ENCODE measurements at regions not wholly inside any gene's neighbourhood (a gene's known extent, or its start where the extent isn't known, plus 50 kb on each side); places are given as distances from the start of the nearest gene placed in this dataset.
"Not testable (repeated sequence)": the region's sequence is repeated elsewhere in the genome, so short reads cannot be mapped to it uniquely, and the experiment has no call there.

- peaks cover 16% of the 10 kb centered on the region for H3K4me1 ChIP-seq
- H3K4me3 ChIP-seq; intact Hi-C loops (cut with DNase I); H3K27me3 ChIP-seq; H3K36me3 ChIP-seq (replicated peaks in 1 of 2; ENCODE audit: insufficient read depth in 1 of 2, low read depth in 2 of 2); H3K9me3 ChIP-seq: not testable (repeated sequence)
- TF ChIP-seq CTCF (IDR thresholded peaks at IDR 0.05) (peak in 1 of 7 experiments; percentile 18), POLR2A (IDR thresholded peaks at IDR 0.05) (peak in 2 of 3 donors; percentile 21 to 36)
- ATAC-seq (peak; percentile 99), DNase-seq (peak; percentile 92 to 98 (median 97))
- WGBS, 2 donors = 23 to 29% methylated on average over 6 to 8 of the region's 8 CpGs
- peak overlapping the region; percentile 82 to 87 (median 86) for H3K27ac ChIP-seq
Observed at GRCh38 chr6:144977250-144977864, 692.2 kb downstream of the UTRN start.

GRCh38 chr6:144978208-144978607, 693.1 kb downstream of the UTRN start:
- Histone ChIP-seq H3K27ac (peak overlapping the region in 3 of 4 donors; percentile 82 to 87 (median 86)), H3K27me3 (no peaks in the 10 kb centered on the region), H3K9me3 (peaks cover 0 to 3% (median 0%) of the 10 kb centered on the region in 3 donors), H3K36me3 (replicated peaks in 1 of 2; ENCODE audit: insufficient read depth in 1 of 2, low read depth in 2 of 2) (no peaks in the 10 kb centered on the region), H3K4me3 (no peak overlapping the region), H3K4me1 (peaks cover 16% of the 10 kb centered on the region)
- intact Hi-C loops (cut with DNase I) = no loop called here
- no peak for TF ChIP-seq POLR2A (IDR thresholded peaks at IDR 0.05)
- no peak for TF ChIP-seq CTCF (IDR thresholded peaks at IDR 0.05)
- DNase-seq = no peak
- ATAC-seq = no peak

DNA sequence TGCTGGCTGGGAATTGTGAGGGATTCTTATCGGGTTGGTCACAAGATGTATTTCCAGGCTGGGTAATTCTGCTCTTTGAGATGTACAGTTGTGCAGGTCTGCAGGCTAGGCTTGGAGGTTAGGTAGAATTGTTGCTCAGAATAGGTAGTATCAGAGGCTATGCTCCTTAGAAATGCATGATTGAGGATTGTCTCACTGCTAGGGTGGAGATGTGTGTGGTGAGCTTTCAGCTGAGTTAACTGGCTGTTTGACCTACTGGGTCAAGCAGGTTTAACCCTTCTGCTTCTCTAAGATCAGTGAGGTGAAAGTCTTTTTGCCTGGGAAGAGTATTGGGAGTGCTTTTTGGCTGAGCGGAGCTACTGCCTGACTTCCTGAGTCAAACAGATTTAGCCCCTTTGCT, 701.1 kb downstream of the UTRN start:
- 94 to 95% methylated on average over 2 of the region's 2 CpGs for WGBS, 2 donors
- ATAC-seq (no peak), DNase-seq (no peak)
- intact Hi-C loops (cut with DNase I) = no loop called here
- Histone ChIP-seq H3K27ac (no peak overlapping the region), H3K4me1 (peaks cover 11% of the 10 kb centered on the region), H3K36me3 (replicated peaks in 1 of 2; ENCODE audit: insufficient read depth in 1 of 2, low read depth in 2 of 2) (no peaks in the 10 kb centered on the region), H3K9me3 (peaks cover 0 to 3% (median 0%) of the 10 kb centered on the region in 3 donors), H3K27me3 (no peaks in the 10 kb centered on the region), H3K4me3 (no peak overlapping the region)
- no peak for TF ChIP-seq CTCF (IDR thresholded peaks at IDR 0.05)

DNA sequence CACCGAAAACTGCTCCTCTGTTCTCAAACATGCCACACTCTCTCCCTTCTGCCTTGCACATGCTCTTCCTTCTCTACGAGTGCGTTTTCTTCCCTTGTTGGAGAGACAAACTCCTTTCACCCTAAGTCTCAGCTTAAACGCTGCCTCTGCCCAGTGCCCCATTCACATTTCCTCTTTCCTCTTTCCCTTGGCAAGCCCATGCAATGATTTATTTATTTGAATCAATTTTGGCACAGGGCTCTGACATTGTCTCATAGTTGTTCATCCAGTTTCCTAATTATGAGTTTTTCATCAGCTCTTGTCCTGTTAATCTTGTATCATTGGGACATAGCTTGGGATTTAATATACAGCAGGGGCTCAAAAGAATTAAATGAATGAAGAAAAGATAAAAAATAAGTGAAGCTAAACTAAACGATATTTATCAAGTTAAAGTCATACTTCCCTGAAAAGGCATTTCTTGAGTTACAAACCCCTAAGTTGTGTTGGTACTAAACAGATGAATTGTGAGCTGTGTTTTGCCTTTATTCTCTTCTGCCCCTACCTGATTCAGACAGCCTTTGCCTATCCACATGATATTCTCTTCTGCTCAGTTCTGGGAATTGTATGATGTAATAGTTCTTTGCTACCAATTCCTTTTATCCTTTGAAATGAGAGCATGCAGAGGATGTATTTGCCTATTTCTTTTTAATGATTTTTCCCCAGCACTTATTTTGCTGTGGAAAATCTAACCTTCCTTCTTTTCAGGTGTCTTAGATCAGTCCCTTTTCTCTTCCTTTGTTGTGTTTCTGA, 704.4 kb downstream of the UTRN start:
- H3K36me3 ChIP-seq (replicated peaks in 1 of 2; ENCODE audit: insufficient read depth in 1 of 2, low read depth in 2 of 2) = no peaks in the 10 kb centered on the region
- no peak overlapping the region for H3K27ac ChIP-seq
- DNase-seq = peak in 2 of 4 donors; percentile 5 to 7
- 36 to 53% methylated on average over 5 of the region's 5 CpGs for WGBS, 2 donors
- peaks cover 11% of the 10 kb centered on the region for H3K4me1 ChIP-seq
- intact Hi-C loops (cut with DNase I) = no loop called here
- no peaks in the 10 kb centered on the region for H3K27me3 ChIP-seq
- TF ChIP-seq CTCF (IDR thresholded peaks at IDR 0.05) (no peak), POLR2A (IDR thresholded peaks at IDR 0.05) (no peak)
- ATAC-seq = peak; percentile 47
- H3K4me3 ChIP-seq = no peak overlapping the region
- no peaks in the 10 kb centered on the region for H3K9me3 ChIP-seq
